ENCODE measurements at regions not wholly inside any gene's neighbourhood (a gene's known extent, or its start where the extent isn't known, plus 50 kb on each side); places are given as distances from the start of the nearest gene placed in this dataset.

- Histone ChIP-seq H3K9me3 (replicated peaks; ENCODE audit: insufficient read depth, low read length) (no peaks in the 10 kb centered on the region), H3K36me3 (replicated peaks; ENCODE audit: insufficient read depth, low read length) (no peaks in the 10 kb centered on the region), H3K27me3 (replicated peaks; ENCODE audit: insufficient read depth, low read length) (no peaks in the 10 kb centered on the region), H3K9ac (ENCODE audit: low read length) (peak overlapping the region; percentile 44; the same call in 1 of the 2 replicates), H3K79me2 (ENCODE audit: low read length) (no peaks in the 10 kb centered on the region), H3K27ac (ENCODE audit: low read length) (peak overlapping the region; percentile 69), H3F3A (ENCODE audit: insufficient read depth, low read length) (peaks cover 12% of the 10 kb centered on the region), H3K4me1 (ENCODE audit: low read length) (no peaks in the 10 kb centered on the region), H4K20me1 (ENCODE audit: insufficient read depth, low read length) (no peaks in the 10 kb centered on the region), H3K9me2 (replicated peaks; ENCODE audit: insufficient read depth, low read length) (no peaks in the 10 kb centered on the region), H2AFZ (ENCODE audit: low read length) (peak overlapping the region; percentile 63; the same call in 1 of the 2 replicates), H3K4me2 (ENCODE audit: low read depth, low read length) (peak overlapping the region; percentile 82; the same call in 1 of the 2 replicates), H3K4me3 (ENCODE audit: low read length) (peak overlapping the region; percentile 56)
- TF ChIP-seq EZH2 (optimal IDR thresholded peaks at IDR 0.05; ENCODE audit: low read depth, low read length) (no peak), CTCF (IDR thresholded peaks at IDR 0.05; ENCODE audit: low read length) (no peak), EZH2phosphoT487 (IDR thresholded peaks at IDR 0.05; ENCODE audit: low read length) (no peak)
- peak; percentile 43 for DNase-seq
These were observed 143.9 kb downstream of the ALX1 start for GRCh38 chr12:85423947-85424346.

GRCh38 chr12:85424581-85425348 lies 144.7 kb downstream of the ALX1 start:
- H3K4me1 ChIP-seq (ENCODE audit: low read length): no peaks in the 10 kb centered on the region
- H3K9me2 ChIP-seq (replicated peaks; ENCODE audit: insufficient read depth, low read length): no peaks in the 10 kb centered on the region
- TF ChIP-seq EZH2 (optimal IDR thresholded peaks at IDR 0.05; ENCODE audit: low read depth, low read length) (no peak), EZH2phosphoT487 (IDR thresholded peaks at IDR 0.05; ENCODE audit: low read length) (no peak), CTCF (IDR thresholded peaks at IDR 0.05; ENCODE audit: low read length) (peak; percentile 71)
- H3K9me3 ChIP-seq (replicated peaks; ENCODE audit: insufficient read depth, low read length): no peaks in the 10 kb centered on the region
- H3K36me3 ChIP-seq (replicated peaks; ENCODE audit: insufficient read depth, low read length): no peaks in the 10 kb centered on the region
- H3K27ac ChIP-seq (ENCODE audit: low read length): peak overlapping the region; percentile 69
- H3F3A ChIP-seq (ENCODE audit: insufficient read depth, low read length): peaks cover 12% of the 10 kb centered on the region
- DNase-seq: peak; percentile 58
- H3K27me3 ChIP-seq (replicated peaks; ENCODE audit: insufficient read depth, low read length): no peaks in the 10 kb centered on the region
- peak overlapping the region; percentile 44 for H3K9ac ChIP-seq (ENCODE audit: low read length)
- H4K20me1 ChIP-seq (ENCODE audit: insufficient read depth, low read length): no peaks in the 10 kb centered on the region
- H3K4me3 ChIP-seq (ENCODE audit: low read length): peak overlapping the region; percentile 56
- no peaks in the 10 kb centered on the region for H3K79me2 ChIP-seq (ENCODE audit: low read length)
- peak overlapping the region; percentile 63 for H2AFZ ChIP-seq (ENCODE audit: low read length)
- peak overlapping the region; percentile 82 for H3K4me2 ChIP-seq (ENCODE audit: low read depth, low read length)

- H3K9ac ChIP-seq (ENCODE audit: low read length): peak overlapping the region; percentile 44; the same call in 1 of the 2 replicates
- peak overlapping the region; percentile 69; the same call in 1 of the 2 replicates for H3K27ac ChIP-seq (ENCODE audit: low read length)
These were observed 145.3 kb downstream of the ALX1 start for GRCh38 chr12:85425349-85425612.

More at GRCh38 chr12:85425349-85425612, 145.3 kb downstream of the ALX1 start:
- Histone ChIP-seq H3K79me2 (ENCODE audit: low read length) (no peaks in the 10 kb centered on the region), H2AFZ (ENCODE audit: low read length) (peak overlapping the region; percentile 63; the same call in 1 of the 2 replicates), H3K27me3 (replicated peaks; ENCODE audit: insufficient read depth, low read length) (no peaks in the 10 kb centered on the region), H3F3A (ENCODE audit: insufficient read depth, low read length) (peaks cover 12% of the 10 kb centered on the region), H3K9me2 (replicated peaks; ENCODE audit: insufficient read depth, low read length) (no peaks in the 10 kb centered on the region), H4K20me1 (ENCODE audit: insufficient read depth, low read length) (no peaks in the 10 kb centered on the region), H3K4me3 (ENCODE audit: low read length) (0 out of 2 replicates have a peak overlapping the region, but pooled peaks have one; percentile 56), H3K9me3 (replicated peaks; ENCODE audit: insufficient read depth, low read length) (no peaks in the 10 kb centered on the region), H3K36me3 (replicated peaks; ENCODE audit: insufficient read depth, low read length) (no peaks in the 10 kb centered on the region), H3K4me1 (ENCODE audit: low read length) (no peaks in the 10 kb centered on the region), H3K4me2 (ENCODE audit: low read depth, low read length) (peak overlapping the region; percentile 82; the same call in 1 of the 2 replicates)
- TF ChIP-seq CTCF (IDR thresholded peaks at IDR 0.05; ENCODE audit: low read length): no peak
- no peak for TF ChIP-seq EZH2phosphoT487 (IDR thresholded peaks at IDR 0.05; ENCODE audit: low read length)
- no peak for TF ChIP-seq EZH2 (optimal IDR thresholded peaks at IDR 0.05; ENCODE audit: low read depth, low read length)
- DNase-seq: no peak
